Transverse colon (tissue), 4 donors: ENCODE measurements at regions not wholly inside any gene's neighbourhood (a gene's known extent, or its start where the extent isn't known, plus 50 kb on each side); places are given as distances from the start of the nearest gene placed in this dataset.

Experiments used
- CTCF ChIP-seq, 5 experiments: fragments of 200-600 bp in 3 of 5; fragments of 450-650 bp in 2 of 5; sonication (generic) in 3 of 5; IDR thresholded peaks; 1 replicate in 2 of 5; 2 replicates in 3 of 5; pipeline ENCODE4 v1.5.1; 2016 to 2017; ENCODE audit warnings: antibody characterized with exemption in 5 of 5, inconsistent platforms in 3 of 5, mild to moderate bottlenecking in 2 of 5, moderate library complexity in 1 of 5
- POLR2A ChIP-seq: fragments of 450-650 bp; IDR thresholded peaks from one replicate; pipeline ENCODE4 v1.6.1; 2016; ENCODE audit warnings: antibody characterized with exemption, mild to moderate bottlenecking, moderate library complexity
- POLR2AphosphoS5 ChIP-seq, 3 donors: sonication (generic); formaldehyde crosslinking; IDR thresholded peaks; one replicate each; pipeline ENCODE4 v1.6.1; 2016; ENCODE audit warnings: antibody characterized with exemption in 3 of 3

DNA sequence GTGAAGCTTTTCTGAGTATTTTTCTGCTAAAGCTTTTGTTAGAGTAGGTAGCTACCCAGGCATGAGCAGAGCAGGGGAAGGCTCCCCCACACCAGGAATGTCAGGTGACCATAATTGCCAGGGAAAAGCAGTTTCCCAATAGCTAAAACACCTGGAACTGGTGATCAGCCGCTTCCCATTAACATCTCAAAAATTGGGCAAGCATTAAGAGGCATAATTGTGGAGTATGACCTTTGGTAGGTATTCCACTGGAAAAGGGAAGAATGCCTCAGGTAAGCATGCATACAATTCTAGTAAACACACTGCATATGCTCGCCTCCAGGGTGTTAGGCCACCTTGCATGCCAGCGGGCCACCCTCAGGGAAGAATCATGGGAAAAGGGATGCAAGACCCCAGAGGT, 84.5 kb downstream of the CCR1 start:
- TF ChIP-seq CTCF (IDR thresholded peaks at IDR 0.05) (no peak), POLR2A (no peak), POLR2AphosphoS5 (IDR thresholded peaks at IDR 0.05) (no peak)
